ENCODE measurements at regions not wholly inside any gene's neighbourhood (a gene's known extent, or its start where the extent isn't known, plus 50 kb on each side); places are given as distances from the start of the nearest gene placed in this dataset.
"Not testable (repeated sequence)": the region's sequence is repeated elsewhere in the genome, so short reads cannot be mapped to it uniquely, and the experiment has no call there.

GRCh38 chr20:26373066-26373465 is 676.4 kb upstream of the ZNF337 start:
- DNase-seq (ENCODE audit: low read depth in 2 of 2) = not testable (repeated sequence)

GRCh38 chr20:26354511-26354910 is 657.9 kb upstream of the ZNF337 start:
- DNase-seq (ENCODE audit: low read depth in 2 of 2) = no peak

- DNase-seq (ENCODE audit: low read depth in 2 of 2) = no peak
Observed at GRCh38 chr20:26347396-26347795, 650.7 kb upstream of the ZNF337 start.

GRCh38 chr20:26340460-26341065 is 643.9 kb upstream of the ZNF337 start:
- not testable (repeated sequence) for DNase-seq (ENCODE audit: low read depth in 2 of 2)

- DNase-seq (ENCODE audit: low read depth in 2 of 2) = no peak
Observed at GRCh38 chr20:26324177-26324576, 627.5 kb upstream of the ZNF337 start.

- no peak for DNase-seq (ENCODE audit: low read depth in 2 of 2)
Observed at GRCh38 chr20:26315054-26315453, 618.4 kb upstream of the ZNF337 start.

- not testable (repeated sequence) for DNase-seq (ENCODE audit: low read depth in 2 of 2)
Observed at GRCh38 chr20:26309720-26310119, 613.1 kb upstream of the ZNF337 start.

GRCh38 chr20:26308961-26309360 is 612.3 kb upstream of the ZNF337 start:
- no peak for DNase-seq (ENCODE audit: low read depth in 2 of 2)

- no peak for DNase-seq (ENCODE audit: low read depth in 2 of 2)
Observed at GRCh38 chr20:26295006-26295405, 598.4 kb upstream of the ZNF337 start.

GRCh38 chr20:26288379-26289061 is 591.9 kb upstream of the ZNF337 start:
- not testable (repeated sequence) for DNase-seq (ENCODE audit: low read depth in 2 of 2)

- DNase-seq (ENCODE audit: low read depth in 2 of 2) = no peak
Observed at GRCh38 chr20:26279238-26279637, 582.6 kb upstream of the ZNF337 start.

- DNase-seq (ENCODE audit: low read depth in 2 of 2) = no peak
Observed at GRCh38 chr20:26277339-26277738, 580.7 kb upstream of the ZNF337 start.

GRCh38 chr20:26276554-26277210 is 580.0 kb upstream of the ZNF337 start:
- no peak for DNase-seq (ENCODE audit: low read depth in 2 of 2)

GRCh38 chr20:26268762-26269161 is 572.1 kb upstream of the ZNF337 start:
- DNase-seq (ENCODE audit: low read depth in 2 of 2) = not testable (repeated sequence)

GRCh38 chr20:26260925-26261324 is 564.3 kb upstream of the ZNF337 start:
- not testable (repeated sequence) for DNase-seq (ENCODE audit: low read depth in 2 of 2)

- DNase-seq (ENCODE audit: low read depth in 2 of 2) = not testable (repeated sequence)
Observed at GRCh38 chr20:26252311-26252975, 555.8 kb upstream of the ZNF337 start.

GRCh38 chr20:26251376-26251775 is 554.7 kb upstream of the ZNF337 start:
- DNase-seq (ENCODE audit: low read depth in 2 of 2) = not testable (repeated sequence)

- DNase-seq (ENCODE audit: low read depth in 2 of 2) = not testable (repeated sequence)
Observed at GRCh38 chr20:26250249-26251114, 553.8 kb upstream of the ZNF337 start.

GRCh38 chr20:26243731-26244130 is 547.1 kb upstream of the ZNF337 start:
- no peak for DNase-seq (ENCODE audit: low read depth in 2 of 2)

GRCh38 chr20:26220609-26221008 is 524.0 kb upstream of the ZNF337 start:
- not testable (repeated sequence) for DNase-seq (ENCODE audit: low read depth in 2 of 2)

- not testable (repeated sequence) for DNase-seq (ENCODE audit: low read depth in 2 of 2)
Observed at GRCh38 chr20:26219546-26219945, 522.9 kb upstream of the ZNF337 start.
